Smooth muscle cell (in vitro differentiated cells): ENCODE measurements at regions not wholly inside any gene's neighbourhood (a gene's known extent, or its start where the extent isn't known, plus 50 kb on each side); places are given as distances from the start of the nearest gene placed in this dataset. TPM values are rescaled to one million over a fixed set of nuclear protein-coding genes. Genes with fewer than 3 reads are reported as not detected.

Experiments
- small RNA-seq: library from RNA; depleted of rRNA; stranded (forward); fragments of <200 nt; gene quantifications from one replicate; pipeline ENCODE3, GENCODE V24; 2014

Small RNA genes in the stretch of these regions (small RNA-seq; reads per million reads assigned to genes)
- gene RF00402 = not detected
- gene RF02090 = not detected
- not detected for gene RF02091
- gene RNA5SP38 = not detected
